ENCODE measurements at regions not wholly inside any gene's neighbourhood (a gene's known extent, or its start where the extent isn't known, plus 50 kb on each side); places are given as distances from the start of the nearest gene placed in this dataset.

- Mint-ChIP-seq H3K27me3 (no peaks in the 10 kb centered on the region), H3K9me3 (peaks cover 2% of the 10 kb centered on the region), H3K4me1 (ENCODE audit: low read depth) (peaks cover 3% of the 10 kb centered on the region), H3K27ac (no peak overlapping the region), H3K4me3 (no peak overlapping the region), H3K36me3 (ENCODE audit: low read depth) (no peaks in the 10 kb centered on the region)
- DNase-seq, result no peak
Observed at GRCh38 chr16:87169509-87169995, 147.6 kb downstream of the C16orf95 start.

GRCh38 chr16:87170310-87170709 is 146.9 kb downstream of the C16orf95 start:
- peaks cover 3% of the 10 kb centered on the region for H3K4me1 Mint-ChIP-seq (ENCODE audit: low read depth)
- no peaks in the 10 kb centered on the region for H3K36me3 Mint-ChIP-seq (ENCODE audit: low read depth)
- DNase-seq, result no peak
- H3K27ac Mint-ChIP-seq, result no peak overlapping the region
- no peak overlapping the region for H3K4me3 Mint-ChIP-seq
- peaks cover 2% of the 10 kb centered on the region for H3K9me3 Mint-ChIP-seq
- peaks cover 4% of the 10 kb centered on the region for H3K27me3 Mint-ChIP-seq

- Mint-ChIP-seq H3K4me1 (ENCODE audit: low read depth) (peaks cover 3% of the 10 kb centered on the region), H3K4me3 (no peak overlapping the region), H3K27ac (no peak overlapping the region), H3K27me3 (peaks cover 9% of the 10 kb centered on the region), H3K36me3 (ENCODE audit: low read depth) (no peaks in the 10 kb centered on the region), H3K9me3 (peaks cover 2% of the 10 kb centered on the region)
- no peak for DNase-seq
Observed at GRCh38 chr16:87171723-87172122, 145.5 kb downstream of the C16orf95 start.

GRCh38 chr16:87172632-87173031 is 144.6 kb downstream of the C16orf95 start:
- H3K36me3 Mint-ChIP-seq (ENCODE audit: low read depth), result no peaks in the 10 kb centered on the region
- H3K4me3 Mint-ChIP-seq, result no peak overlapping the region
- no peaks in the 10 kb centered on the region for H3K4me1 Mint-ChIP-seq (ENCODE audit: low read depth)
- H3K27me3 Mint-ChIP-seq, result peaks cover 18% of the 10 kb centered on the region
- H3K9me3 Mint-ChIP-seq, result no peaks in the 10 kb centered on the region
- DNase-seq, result no peak
- H3K27ac Mint-ChIP-seq, result no peak overlapping the region

GRCh38 chr16:87173294-87173893 is 143.8 kb downstream of the C16orf95 start:
- H3K9me3 Mint-ChIP-seq, result no peaks in the 10 kb centered on the region
- no peaks in the 10 kb centered on the region for H3K36me3 Mint-ChIP-seq (ENCODE audit: low read depth)
- DNase-seq, result no peak
- no peak overlapping the region for H3K27ac Mint-ChIP-seq
- peaks cover 23% of the 10 kb centered on the region for H3K27me3 Mint-ChIP-seq
- H3K4me3 Mint-ChIP-seq, result no peak overlapping the region
- no peaks in the 10 kb centered on the region for H3K4me1 Mint-ChIP-seq (ENCODE audit: low read depth)

GRCh38 chr16:87174061-87174460 is 143.1 kb downstream of the C16orf95 start:
- Mint-ChIP-seq H3K27me3 (peaks cover 23% of the 10 kb centered on the region), H3K4me1 (ENCODE audit: low read depth) (no peaks in the 10 kb centered on the region), H3K4me3 (no peak overlapping the region), H3K27ac (no peak overlapping the region), H3K36me3 (ENCODE audit: low read depth) (no peaks in the 10 kb centered on the region), H3K9me3 (no peaks in the 10 kb centered on the region)
- no peak for DNase-seq

- no peak for DNase-seq
- no peaks in the 10 kb centered on the region for H3K9me3 Mint-ChIP-seq
- no peak overlapping the region for H3K4me3 Mint-ChIP-seq
- H3K27me3 Mint-ChIP-seq, result peaks cover 35% of the 10 kb centered on the region
- H3K36me3 Mint-ChIP-seq (ENCODE audit: low read depth), result no peaks in the 10 kb centered on the region
- H3K4me1 Mint-ChIP-seq (ENCODE audit: low read depth), result no peaks in the 10 kb centered on the region
- H3K27ac Mint-ChIP-seq, result no peak overlapping the region
Observed at GRCh38 chr16:87176735-87177134, 140.5 kb downstream of the C16orf95 start.

- no peak overlapping the region for H3K27ac Mint-ChIP-seq
Observed at GRCh38 chr16:87177673-87178072, 139.5 kb downstream of the C16orf95 start.

GRCh38 chr16:87178177-87178863 is 138.9 kb downstream of the C16orf95 start:
- Mint-ChIP-seq H3K27me3 (peaks cover 35% of the 10 kb centered on the region), H3K9me3 (no peaks in the 10 kb centered on the region), H3K36me3 (ENCODE audit: low read depth) (no peaks in the 10 kb centered on the region), H3K27ac (no peak overlapping the region), H3K4me1 (ENCODE audit: low read depth) (no peaks in the 10 kb centered on the region), H3K4me3 (no peak overlapping the region)
- DNase-seq, result no peak

More at GRCh38 chr16:87177673-87178072, 139.5 kb downstream of the C16orf95 start:
- Mint-ChIP-seq H3K27me3 (peaks cover 35% of the 10 kb centered on the region), H3K36me3 (ENCODE audit: low read depth) (no peaks in the 10 kb centered on the region), H3K4me3 (no peak overlapping the region), H3K4me1 (ENCODE audit: low read depth) (no peaks in the 10 kb centered on the region), H3K9me3 (no peaks in the 10 kb centered on the region)
- no peak for DNase-seq

- no peaks in the 10 kb centered on the region for H3K9me3 Mint-ChIP-seq
- no peak overlapping the region for H3K27ac Mint-ChIP-seq
- H3K36me3 Mint-ChIP-seq (ENCODE audit: low read depth), result no peaks in the 10 kb centered on the region
- peaks cover 35% of the 10 kb centered on the region for H3K27me3 Mint-ChIP-seq
- no peak overlapping the region for H3K4me3 Mint-ChIP-seq
- DNase-seq, result no peak
- no peaks in the 10 kb centered on the region for H3K4me1 Mint-ChIP-seq (ENCODE audit: low read depth)
Observed at GRCh38 chr16:87178977-87179376, 138.2 kb downstream of the C16orf95 start.

GRCh38 chr16:87180069-87180468 is 137.1 kb downstream of the C16orf95 start:
- H3K36me3 Mint-ChIP-seq (ENCODE audit: low read depth), result no peaks in the 10 kb centered on the region
- no peak overlapping the region for H3K4me3 Mint-ChIP-seq
- H3K4me1 Mint-ChIP-seq (ENCODE audit: low read depth), result no peaks in the 10 kb centered on the region
- peaks cover 32% of the 10 kb centered on the region for H3K27me3 Mint-ChIP-seq
- no peak for DNase-seq
- no peaks in the 10 kb centered on the region for H3K9me3 Mint-ChIP-seq
- H3K27ac Mint-ChIP-seq, result no peak overlapping the region

- Mint-ChIP-seq H3K4me1 (ENCODE audit: low read depth) (no peaks in the 10 kb centered on the region), H3K36me3 (ENCODE audit: low read depth) (no peaks in the 10 kb centered on the region), H3K27ac (no peak overlapping the region), H3K9me3 (peaks cover 8% of the 10 kb centered on the region), H3K4me3 (no peak overlapping the region), H3K27me3 (peaks cover 16% of the 10 kb centered on the region)
- DNase-seq, result no peak
Observed at GRCh38 chr16:87182759-87183158, 134.4 kb downstream of the C16orf95 start.

GRCh38 chr16:87183647-87184046 is 133.5 kb downstream of the C16orf95 start:
- H3K4me1 Mint-ChIP-seq (ENCODE audit: low read depth), result no peaks in the 10 kb centered on the region
- H3K36me3 Mint-ChIP-seq (ENCODE audit: low read depth), result no peaks in the 10 kb centered on the region
- H3K27me3 Mint-ChIP-seq, result peaks cover 11% of the 10 kb centered on the region
- H3K4me3 Mint-ChIP-seq, result no peak overlapping the region
- no peak for DNase-seq
- H3K9me3 Mint-ChIP-seq, result peaks cover 12% of the 10 kb centered on the region
- H3K27ac Mint-ChIP-seq, result no peak overlapping the region

GRCh38 chr16:87185308-87185707 is 131.9 kb downstream of the C16orf95 start:
- no peak overlapping the region for H3K4me3 Mint-ChIP-seq
- no peak for DNase-seq

GRCh38 chr16:87185983-87186382 is 131.2 kb downstream of the C16orf95 start:
- H3K27me3 Mint-ChIP-seq, result no peaks in the 10 kb centered on the region
- H3K27ac Mint-ChIP-seq, result no peak overlapping the region
- DNase-seq, result no peak
- H3K4me3 Mint-ChIP-seq, result no peak overlapping the region
- H3K4me1 Mint-ChIP-seq (ENCODE audit: low read depth), result no peaks in the 10 kb centered on the region
- H3K9me3 Mint-ChIP-seq, result peaks cover 16% of the 10 kb centered on the region
- H3K36me3 Mint-ChIP-seq (ENCODE audit: low read depth), result no peaks in the 10 kb centered on the region

More at GRCh38 chr16:87185308-87185707, 131.9 kb downstream of the C16orf95 start:
- H3K9me3 Mint-ChIP-seq, result peaks cover 12% of the 10 kb centered on the region
- H3K36me3 Mint-ChIP-seq (ENCODE audit: low read depth), result no peaks in the 10 kb centered on the region
- H3K27me3 Mint-ChIP-seq, result peaks cover under 1% of the 10 kb centered on the region
- H3K27ac Mint-ChIP-seq, result no peak overlapping the region
- no peaks in the 10 kb centered on the region for H3K4me1 Mint-ChIP-seq (ENCODE audit: low read depth)
